ENCODE measurements at regions not wholly inside any gene's neighbourhood (a gene's known extent, or its start where the extent isn't known, plus 50 kb on each side); places are given as distances from the start of the nearest gene placed in this dataset.
"Not testable (repeated sequence)": the region's sequence is repeated elsewhere in the genome, so short reads cannot be mapped to it uniquely, and the experiment has no call there.

- DNase-seq, result peak; percentile 39
These were observed 124.0 kb upstream of the NOCT start for GRCh38 chr4:138891631-138892031.

GRCh38 chr4:138890891-138891570, 124.5 kb upstream of the NOCT start:
- DNase-seq, result no peak

GRCh38 chr4:138889216-138889615, 126.4 kb upstream of the NOCT start:
- DNase-seq, result no peak

- no peak for DNase-seq
These were observed 127.8 kb upstream of the NOCT start for GRCh38 chr4:138887741-138888140.

- DNase-seq, result no peak
These were observed 128.2 kb upstream of the NOCT start for GRCh38 chr4:138887341-138887740.

- no peak for DNase-seq
These were observed 135.8 kb upstream of the NOCT start for GRCh38 chr4:138879757-138880156.

GRCh38 chr4:138875891-138876608, 139.5 kb upstream of the NOCT start:
- DNase-seq, result peak; percentile 96

- DNase-seq, result no peak
These were observed 144.1 kb upstream of the NOCT start for GRCh38 chr4:138871555-138871875.

- peak; percentile 74 for DNase-seq
These were observed 144.6 kb upstream of the NOCT start for GRCh38 chr4:138870737-138871554.

GRCh38 chr4:138869631-138870030, 145.9 kb upstream of the NOCT start:
- no peak for DNase-seq

- no peak for DNase-seq
These were observed 146.4 kb upstream of the NOCT start for GRCh38 chr4:138869165-138869564.

- DNase-seq, result no peak
These were observed 147.0 kb upstream of the NOCT start for GRCh38 chr4:138868562-138868961.

GRCh38 chr4:138867404-138867803, 148.2 kb upstream of the NOCT start:
- no peak for DNase-seq

GRCh38 chr4:138866314-138866713, 149.3 kb upstream of the NOCT start:
- DNase-seq, result no peak

- DNase-seq, result no peak
These were observed 149.8 kb upstream of the NOCT start for GRCh38 chr4:138865765-138866164.

- no peak for DNase-seq
These were observed 150.4 kb upstream of the NOCT start for GRCh38 chr4:138864961-138865720.

GRCh38 chr4:138863160-138863559, 152.4 kb upstream of the NOCT start:
- no peak for DNase-seq

- peak; percentile 17 for DNase-seq
These were observed 154.4 kb upstream of the NOCT start for GRCh38 chr4:138861135-138861534.

- not testable (repeated sequence) for DNase-seq
These were observed 155.2 kb upstream of the NOCT start for GRCh38 chr4:138860357-138860756.

GRCh38 chr4:138859254-138859653, 156.3 kb upstream of the NOCT start:
- DNase-seq, result no peak

- no peak for DNase-seq
These were observed 157.2 kb upstream of the NOCT start for GRCh38 chr4:138858419-138858818.

- no peak for DNase-seq
These were observed 158.2 kb upstream of the NOCT start for GRCh38 chr4:138857416-138857815.

GRCh38 chr4:138852681-138853080, 162.9 kb upstream of the NOCT start:
- no peak for DNase-seq
